GM19468 (cell line): ENCODE measurements at regions not wholly inside any gene's neighbourhood (a gene's known extent, or its start where the extent isn't known, plus 50 kb on each side); places are given as distances from the start of the nearest gene placed in this dataset.
A peak's percentile ranks its signal among the peaks of the same experiment; 100 is the strongest.

ENCODE experiments used
- ATAC-seq: cut with Tn5 transposase; IDR thresholded peaks from one replicate; pipeline ENCODE4 v1.9.1; 2021; ENCODE audit warnings: mild to moderate bottlenecking, moderate library complexity, moderate number of reproducible peaks; ENCODE audit not compliant: unreplicated experiment; ENCODE audit errors: extremely low read depth

- ATAC-seq = no peak
Measured at GRCh38 chr3:28637742-28638141, 289.1 kb upstream of the AZI2 start.

GRCh38 chr3:28645149-28645548, 296.5 kb upstream of the AZI2 start:
- ATAC-seq = no peak

GRCh38 chr3:28646435-28646834, 297.8 kb upstream of the AZI2 start:
- no peak for ATAC-seq

- ATAC-seq = no peak
Measured at GRCh38 chr3:28649266-28649665, 300.6 kb upstream of the AZI2 start.

- no peak for ATAC-seq
Measured at GRCh38 chr3:28651159-28651558, 302.5 kb upstream of the AZI2 start.

GRCh38 chr3:28664123-28664522, 315.5 kb upstream of the AZI2 start:
- ATAC-seq = no peak

GRCh38 chr3:28667646-28668621, 319.3 kb upstream of the AZI2 start:
- ATAC-seq = peak; percentile 69

GRCh38 chr3:28669870-28670269, 321.2 kb upstream of the AZI2 start:
- no peak for ATAC-seq

GRCh38 chr3:28672406-28672805, 323.8 kb upstream of the AZI2 start:
- no peak for ATAC-seq

- ATAC-seq = no peak
Measured at GRCh38 chr3:28673446-28673845, 324.8 kb upstream of the AZI2 start.

GRCh38 chr3:28674212-28674611, 325.6 kb upstream of the AZI2 start:
- no peak for ATAC-seq

GRCh38 chr3:28677581-28677980, 329.0 kb upstream of the AZI2 start:
- ATAC-seq = no peak

- ATAC-seq = no peak
Measured at GRCh38 chr3:28678086-28678485, 329.5 kb upstream of the AZI2 start.

GRCh38 chr3:28680050-28680449, 331.4 kb upstream of the AZI2 start:
- ATAC-seq = no peak

- ATAC-seq = no peak
Measured at GRCh38 chr3:28682121-28682520, 333.5 kb upstream of the AZI2 start.

- no peak for ATAC-seq
Measured at GRCh38 chr3:28690176-28690575, 341.6 kb upstream of the AZI2 start.

- ATAC-seq = no peak
Measured at GRCh38 chr3:28698706-28699105, 350.1 kb upstream of the AZI2 start.

GRCh38 chr3:28699283-28699682, 350.7 kb upstream of the AZI2 start:
- no peak for ATAC-seq

- no peak for ATAC-seq
Measured at GRCh38 chr3:28700728-28701127, 352.1 kb upstream of the AZI2 start.

GRCh38 chr3:28703843-28704242, 355.2 kb upstream of the AZI2 start:
- no peak for ATAC-seq

GRCh38 chr3:28711293-28711692, 362.7 kb upstream of the AZI2 start:
- ATAC-seq = no peak

- no peak for ATAC-seq
Measured at GRCh38 chr3:28716939-28717338, 368.3 kb upstream of the AZI2 start.
